H9 (cell line): ENCODE measurements at regions not wholly inside any gene's neighbourhood (a gene's known extent, or its start where the extent isn't known, plus 50 kb on each side); places are given as distances from the start of the nearest gene placed in this dataset.
A peak's percentile ranks its signal among the peaks of the same experiment; 100 is the strongest.

Experiments
- DNase-seq: peaks from one replicate; pipeline ENCODE4 v3.0.0-alpha.2; 2017
- H2AFZ ChIP-seq: one replicate; pipeline ENCODE4 v1.6.1; 2013; ENCODE audit warnings: mild to moderate bottlenecking, low read length, control low read depth, moderate library complexity
- H2AK5ac ChIP-seq: 2 replicates; pipeline ENCODE4 v1.6.1; 2013; ENCODE audit warnings: low read length, control low read depth, mixed read lengths; ENCODE audit not compliant: insufficient read length
- H2BK120ac ChIP-seq: one replicate; pipeline ENCODE4 v1.6.1; 2013; ENCODE audit warnings: low read depth, mild to moderate bottlenecking, low read length, control low read depth, inconsistent platforms; ENCODE audit not compliant: poor library complexity, severe bottlenecking
- H2BK12ac ChIP-seq: 2 replicates; pipeline ENCODE4 v1.6.1; 2013; ENCODE audit warnings: low read length, control low read depth, mixed read lengths, low read depth; ENCODE audit not compliant: insufficient read length
- H2BK15ac ChIP-seq: 2 replicates; pipeline ENCODE4 v1.6.1; 2013; ENCODE audit warnings: low read depth, low read length, control low read depth
- H2BK20ac ChIP-seq: one replicate; pipeline ENCODE4 v1.6.1; 2013; ENCODE audit warnings: low read depth, mild to moderate bottlenecking, low read length, control low read depth, inconsistent platforms; ENCODE audit not compliant: poor library complexity, severe bottlenecking
- H2BK5ac ChIP-seq: 2 replicates; pipeline ENCODE4 v1.6.1; 2013; ENCODE audit warnings: low read length, control low read depth, mixed read lengths; ENCODE audit not compliant: insufficient read length
- H3K14ac ChIP-seq: 2 replicates; pipeline ENCODE4 v1.6.1; 2013; ENCODE audit warnings: low read length, control low read depth; ENCODE audit not compliant: insufficient read depth
- H3K18ac ChIP-seq: 2 replicates; pipeline ENCODE4 v1.6.1; 2013; ENCODE audit warnings: low read depth, mild to moderate bottlenecking, mixed read lengths, low read length, control low read depth; ENCODE audit not compliant: insufficient read length
- H3K23ac ChIP-seq: 2 replicates; pipeline ENCODE4 v1.6.1; 2013; ENCODE audit warnings: low read length, control low read depth, mixed read lengths, low read depth; ENCODE audit not compliant: insufficient read length
- H3K23me2 ChIP-seq: 2 replicates; pipeline ENCODE4 v1.6.1; 2013; ENCODE audit warnings: low read depth, mild to moderate bottlenecking, mixed read lengths, low read length, control low read depth; ENCODE audit not compliant: insufficient read length, poor library complexity, severe bottlenecking
- H3K27ac ChIP-seq: 2 replicates; pipeline ENCODE4 v1.5.1; 2013; ENCODE audit warnings: low read length, control low read depth, mixed read lengths, low read depth; ENCODE audit not compliant: insufficient read length
- H3K27me3 ChIP-seq: 2 replicates; pipeline ENCODE4 v1.6.1; 2013; ENCODE audit warnings: low read length, control low read depth, inconsistent platforms; ENCODE audit not compliant: insufficient read depth
- H3K4ac ChIP-seq: 2 replicates; pipeline ENCODE4 v1.6.1; 2013; ENCODE audit warnings: low read depth, mild to moderate bottlenecking, control low read depth, inconsistent platforms, low read length, moderate library complexity
- H3K4me1 ChIP-seq: 2 replicates; pipeline ENCODE4 v1.6.1; 2013; ENCODE audit warnings: low read length, control low read depth, inconsistent platforms; ENCODE audit not compliant: insufficient read depth
- H3K4me2 ChIP-seq: 2 replicates; pipeline ENCODE4 v1.6.1; 2013; ENCODE audit warnings: low read length, control low read depth, mixed read lengths; ENCODE audit not compliant: insufficient read length, insufficient read depth
- H3K56ac ChIP-seq: 2 replicates; pipeline ENCODE4 v1.6.1; 2013; ENCODE audit warnings: low read depth, mild to moderate bottlenecking, mixed read lengths, low read length, control low read depth; ENCODE audit not compliant: insufficient read length
- H3K79me1 ChIP-seq: 2 replicates; pipeline ENCODE4 v1.6.1; 2013; ENCODE audit warnings: low read depth, mild to moderate bottlenecking, moderate library complexity, low read length, control low read depth, inconsistent platforms; ENCODE audit not compliant: insufficient read depth, poor library complexity, severe bottlenecking
- H3K79me2 ChIP-seq: 2 replicates; pipeline ENCODE4 v1.6.1; 2013; ENCODE audit warnings: low read length, control low read depth, inconsistent platforms; ENCODE audit not compliant: insufficient read depth
- H3K9ac ChIP-seq: 2 replicates; pipeline ENCODE4 v1.6.1; 2013; ENCODE audit warnings: low read length, control low read depth, mixed read lengths; ENCODE audit not compliant: insufficient read length; ENCODE audit errors: extremely low read depth
- H3K9me3 ChIP-seq: one replicate; pipeline ENCODE4 v1.6.1; 2013; ENCODE audit warnings: low read depth, low read length, inconsistent platforms; ENCODE audit not compliant: control insufficient read depth
- H3T11ph ChIP-seq: one replicate; pipeline ENCODE4 v1.6.1; 2013; ENCODE audit warnings: mild to moderate bottlenecking, low read length, control low read depth, inconsistent platforms
- H4K20me1 ChIP-seq: one replicate; pipeline ENCODE4 v1.6.1; 2013; ENCODE audit not compliant: control insufficient read depth, insufficient read length, insufficient read depth
- H4K5ac ChIP-seq: 2 replicates; pipeline ENCODE4 v1.6.1; 2013; ENCODE audit warnings: low read depth, mild to moderate bottlenecking, mixed read lengths, low read length, control low read depth; ENCODE audit not compliant: insufficient read length
- H4K8ac ChIP-seq: replicated peaks from 2 replicates; pipeline ENCODE4 v1.6.1; 2013; ENCODE audit warnings: low read length, control low read depth, mixed read lengths, low read depth; ENCODE audit not compliant: insufficient read length
- H4K91ac ChIP-seq: 2 replicates; pipeline ENCODE4 v1.6.1; 2013; ENCODE audit warnings: low read depth, mild to moderate bottlenecking, moderate library complexity, mixed read lengths, low read length, control low read depth; ENCODE audit not compliant: insufficient read length
- H3K27ac Mint-ChIP-seq, 3 experiments: 2 replicates in 2 of 3; 3 replicates in 1 of 3; pipeline ENCODE4 v1.8.0; 2020 to 2021; ENCODE audit warnings: mixed read lengths in 3 of 3, mild to moderate bottlenecking in 1 of 3, moderate library complexity in 1 of 3
- H3K27me3 Mint-ChIP-seq: 2 replicates; pipeline ENCODE4 v1.8.0; 2021; ENCODE audit warnings: low read depth, mild to moderate bottlenecking, moderate library complexity, mixed read lengths
- H3K36me3 Mint-ChIP-seq, 3 experiments: 2 replicates in 2 of 3; 3 replicates in 1 of 3; pipeline ENCODE4 v1.8.0; 2020 to 2021; ENCODE audit warnings: low read depth in 3 of 3, mixed read lengths in 3 of 3; ENCODE audit not compliant: insufficient read depth in 1 of 3
- H3K4me1 Mint-ChIP-seq, 2 experiments: 2 replicates each; pipeline ENCODE4 v1.8.0; 2020; ENCODE audit warnings: mixed read lengths in 2 of 2
- H3K4me3 Mint-ChIP-seq, 2 experiments: 2 replicates in 1 of 2; 3 replicates in 1 of 2; pipeline ENCODE4 v1.8.0; 2020 to 2021; ENCODE audit warnings: mild to moderate bottlenecking in 2 of 2, mixed read lengths in 2 of 2, moderate library complexity in 1 of 2
- H3K9me3 Mint-ChIP-seq, 2 experiments: 2 replicates in 1 of 2; 3 replicates in 1 of 2; pipeline ENCODE4 v1.8.0; 2020; ENCODE audit warnings: mild to moderate bottlenecking in 2 of 2, mixed read lengths in 2 of 2, moderate library complexity in 1 of 2
- CTCF ChIP-seq: fragments of 200-600 bp; sonication (generic); conservative IDR thresholded peaks from 3 replicates; pipeline ENCODE4 v1.8.0; 2021; ENCODE audit warnings: antibody characterized with exemption, mild to moderate bottlenecking
- WGBS: extraction: QIAGEN DNeasy Blood & Tissue Kit; methylation state at CpG from one replicate; pipeline ENCODE4 v1.1.7; 2013; ENCODE audit warnings: missing lambda C conversion rate, low lambda C conversion rate, mixed read lengths; ENCODE audit not compliant: insufficient read length; ENCODE audit errors: extremely low coverage; 5-methylcytosine and 5-hydroxymethylcytosine counted together

- Histone ChIP-seq H4K5ac (no peak overlapping the region), H2AK5ac (no peak overlapping the region), H2AFZ (no peak overlapping the region)
Observed at GRCh38 chr7:85424298-85424697, 237.4 kb upstream of the SEMA3D start.

More at GRCh38 chr7:85424298-85424697, 237.4 kb upstream of the SEMA3D start:
- no peak for TF ChIP-seq CTCF
- H3K4me1 ChIP-seq = no peaks in the 10 kb centered on the region
- WGBS = no CpG with 5 or more reads among the region's 7 CpGs
- H2BK5ac ChIP-seq = no peak overlapping the region
- H4K8ac ChIP-seq = no peak overlapping the region
- no peak overlapping the region for H3K4me3 Mint-ChIP-seq
- no peak overlapping the region for H2BK12ac ChIP-seq
- H2BK120ac ChIP-seq = no peak overlapping the region
- no peak overlapping the region for H3K18ac ChIP-seq
- H3T11ph ChIP-seq = no peak overlapping the region
- DNase-seq = no peak
- H3K9me3 Mint-ChIP-seq = no peaks in the 10 kb centered on the region; a peak in 1 of 5 replicates
- no peaks in the 10 kb centered on the region for H3K23me2 ChIP-seq
- no peak overlapping the region for H4K91ac ChIP-seq
- no peak overlapping the region for H3K23ac ChIP-seq
- no peaks in the 10 kb centered on the region for H4K20me1 ChIP-seq
- no peak overlapping the region for H3K4me2 ChIP-seq
- H3K79me1 ChIP-seq = no peaks in the 10 kb centered on the region
- no peaks in the 10 kb centered on the region for H3K27me3 ChIP-seq
- no peak overlapping the region for H2BK20ac ChIP-seq
- H3K9ac ChIP-seq = no peak overlapping the region
- H3K27me3 Mint-ChIP-seq = no peaks in the 10 kb centered on the region
- no peak overlapping the region; the same call in 1 of the 2 replicates for H3K14ac ChIP-seq
- H3K4ac ChIP-seq = no peak overlapping the region
- peak overlapping the region in 2 of 3 experiments; percentile 44 to 63; a peak in 1 of 7 replicates for H3K27ac Mint-ChIP-seq
- no peak overlapping the region for H3K27ac ChIP-seq
- no peaks in the 10 kb centered on the region; a peak in 1 of 7 replicates for H3K36me3 Mint-ChIP-seq
- H3K4me1 Mint-ChIP-seq = peaks cover 0 to 3% of the 10 kb centered on the region in 2 experiments; a peak in 1 of 4 replicates
- no peak overlapping the region for H3K56ac ChIP-seq
- no peaks in the 10 kb centered on the region for H3K9me3 ChIP-seq
- H3K79me2 ChIP-seq = no peaks in the 10 kb centered on the region
- no peak overlapping the region for H2BK15ac ChIP-seq
